A673 (cell line): ENCODE measurements at regions not wholly inside any gene's neighbourhood (a gene's known extent, or its start where the extent isn't known, plus 50 kb on each side); places are given as distances from the start of the nearest gene placed in this dataset.

Experiments
- BruUV-seq: library from RNA; stranded (reverse); fragments of 400-500 nt; replicated peaks from 2 replicates; lab custom pipeline; 2021; lab: Mats Ljungman, UMichigan
- CTCF ChIA-PET: fragments of 300-600 bp; sonication (Branson Sonifier 250); formaldehyde crosslinking; loops from one replicate; lab custom pipeline; 2022; ENCODE audit warnings: antibody characterized with exemption; lab: Charles Lee
- POLR2A ChIA-PET: fragments of 300-600 bp; sonication (Branson Sonifier 250); formaldehyde crosslinking; loops from one replicate; lab custom pipeline; 2022; ENCODE audit warnings: antibody characterized with exemption; ENCODE audit not compliant: low non-redundant PET; lab: Charles Lee
- DNase-seq: peaks from one replicate; pipeline ENCODE4 v3.0.0-alpha.2; 2015; ENCODE audit warnings: low spot score
- H3K27ac ChIP-seq: fragments of 200-600 bp; sonication (generic); 2 replicates; pipeline ENCODE4 v1.5.1; 2016; ENCODE audit warnings: mixed run types, low read depth, mild to moderate bottlenecking, mixed read lengths, antibody characterized with exemption, low read length; ENCODE audit not compliant: poor library complexity, severe bottlenecking
- H3K27me3 ChIP-seq: fragments of 200-600 bp; sonication (generic); replicated peaks from 2 replicates; pipeline ENCODE4 v1.6.1; 2017; ENCODE audit warnings: mixed run types, low read depth, mild to moderate bottlenecking, mixed read lengths, antibody characterized with exemption, low read length; ENCODE audit not compliant: insufficient read depth, poor library complexity
- H3K36me3 ChIP-seq: fragments of 200-600 bp; sonication (generic); 2 replicates; pipeline ENCODE4 v1.6.1; 2016; ENCODE audit warnings: mixed run types, mild to moderate bottlenecking, mixed read lengths, antibody characterized with exemption, low read length; ENCODE audit not compliant: insufficient read depth, poor library complexity, severe bottlenecking
- H3K4me1 ChIP-seq: fragments of 200-600 bp; sonication (generic); 2 replicates; pipeline ENCODE4 v1.6.1; 2017; ENCODE audit warnings: mixed run types, mild to moderate bottlenecking, mixed read lengths, antibody characterized with exemption, low read length; ENCODE audit not compliant: insufficient read depth, poor library complexity, severe bottlenecking
- H3K4me3 ChIP-seq: fragments of 200-600 bp; sonication (generic); 2 replicates; pipeline ENCODE4 v1.5.1; 2016; ENCODE audit warnings: low read depth, mixed run types, mild to moderate bottlenecking, mixed read lengths, low read length; ENCODE audit not compliant: poor library complexity, severe bottlenecking
- H3K9me3 ChIP-seq: fragments of 200-600 bp; sonication (generic); 2 replicates; pipeline ENCODE4 v1.6.1; 2016; ENCODE audit warnings: mixed run types, low read depth, mild to moderate bottlenecking, mixed read lengths, antibody characterized with exemption, low read length; ENCODE audit not compliant: poor library complexity, severe bottlenecking
- CTCF ChIP-seq: fragments of 300-800, 200-600 bp; sonication (generic); conservative IDR thresholded peaks from 2 replicates; pipeline ENCODE4 v1.5.1; 2017; ENCODE audit warnings: low read depth, mild to moderate bottlenecking, antibody characterized with exemption, low read length, moderate library complexity, mixed read lengths
- EZH2 ChIP-seq: fragments of 200-600 bp; sonication (generic); IDR thresholded peaks from 2 replicates; pipeline ENCODE4 v1.6.1; 2017; ENCODE audit warnings: borderline replicate concordance, low read depth, mild to moderate bottlenecking, mixed read lengths, antibody characterized with exemption, low read length; ENCODE audit not compliant: poor library complexity, severe bottlenecking
- intact Hi-C: fragments of 100-400 bp; cut with micrococcal nuclease; formaldehyde crosslinking; loops from one replicate; pipeline ENCODE4 v1.10.0; 2022; ENCODE audit not compliant: unreplicated experiment

DNA sequence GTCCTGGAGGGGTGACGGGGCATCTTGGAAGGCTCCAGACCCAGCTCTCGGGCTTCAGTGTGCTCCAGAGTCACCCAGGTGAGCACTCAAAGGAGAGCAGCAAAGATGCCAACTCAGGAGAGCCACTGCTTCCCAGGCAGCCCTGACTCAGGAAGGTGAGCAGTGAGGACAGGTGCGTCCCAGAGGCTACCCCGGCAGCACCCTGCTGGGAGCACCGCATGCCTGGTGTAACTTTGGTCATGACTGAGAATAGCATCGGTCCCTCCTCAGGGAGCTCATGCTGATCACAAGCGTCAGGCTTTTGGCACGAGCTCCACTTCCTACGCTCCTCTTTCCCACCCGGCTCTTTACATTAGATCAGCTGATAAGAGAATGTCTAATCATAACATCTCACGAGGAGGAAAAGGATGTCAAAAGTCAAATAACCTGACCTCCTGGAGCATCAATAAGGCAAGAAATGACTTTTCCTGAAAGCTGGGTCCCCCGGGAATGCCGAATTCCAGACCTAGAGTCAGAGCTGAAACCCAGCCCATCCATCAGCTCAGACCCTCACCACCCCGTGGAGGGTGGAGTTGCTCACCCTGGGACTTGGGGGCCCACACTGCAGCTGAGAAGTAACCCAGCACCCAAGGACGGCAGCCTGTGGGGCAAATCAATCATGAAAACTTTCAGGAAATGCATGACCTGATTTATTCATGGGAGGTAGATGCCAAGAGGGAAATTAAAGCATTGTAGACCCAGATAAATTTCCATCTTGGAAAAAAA lies 248.8 kb downstream of the ACKR3 start:
- POLR2A ChIA-PET: no interaction called here
- Histone ChIP-seq H3K27me3 (no peaks in the 10 kb centered on the region), H3K36me3 (no peaks in the 10 kb centered on the region), H3K4me3 (no peak overlapping the region), H3K9me3 (no peaks in the 10 kb centered on the region), H3K27ac (no peak overlapping the region), H3K4me1 (no peaks in the 10 kb centered on the region)
- CTCF ChIA-PET: no interaction called here
- BruUV-seq: no TSS peak
- no peak for DNase-seq
- intact Hi-C loops: no loop called here
- no peak for TF ChIP-seq CTCF
- no peak for TF ChIP-seq EZH2

- H3K27ac ChIP-seq: no peak overlapping the region
- H3K9me3 ChIP-seq: no peaks in the 10 kb centered on the region
- TF ChIP-seq CTCF (no peak), EZH2 (no peak)
- POLR2A ChIA-PET: no interaction called here
- H3K36me3 ChIP-seq: no peaks in the 10 kb centered on the region
- no peaks in the 10 kb centered on the region for H3K4me1 ChIP-seq
- intact Hi-C loops: no loop called here
- BruUV-seq: no TSS peak
- no peak for DNase-seq
- H3K4me3 ChIP-seq: no peak overlapping the region
- CTCF ChIA-PET: no interaction called here
- H3K27me3 ChIP-seq: no peaks in the 10 kb centered on the region
Observed at GRCh38 chr2:236819275-236820002, 249.8 kb downstream of the ACKR3 start.

GRCh38 chr2:236820763-236821344 lies 251.2 kb downstream of the ACKR3 start:
- intact Hi-C loops: no loop called here
- POLR2A ChIA-PET: no interaction called here

More at GRCh38 chr2:236820763-236821344, 251.2 kb downstream of the ACKR3 start:
- Histone ChIP-seq H3K36me3 (no peaks in the 10 kb centered on the region), H3K4me3 (no peak overlapping the region), H3K9me3 (no peaks in the 10 kb centered on the region), H3K27ac (no peak overlapping the region), H3K4me1 (no peaks in the 10 kb centered on the region), H3K27me3 (no peaks in the 10 kb centered on the region)
- CTCF ChIA-PET: no interaction called here
- TF ChIP-seq CTCF: no peak
- no peak for TF ChIP-seq EZH2
- BruUV-seq: no TSS peak
- DNase-seq: no peak
